CD14-positive monocyte (primary cell): ENCODE measurements at regions not wholly inside any gene's neighbourhood (a gene's known extent, or its start where the extent isn't known, plus 50 kb on each side); places are given as distances from the start of the nearest gene placed in this dataset.
A peak's percentile ranks its signal among the peaks of the same experiment; 100 is the strongest.

Experiments used
- DNase-seq, 3 donors: peaks; one replicate each; pipeline ENCODE4 v3.0.0-alpha.2; 2011 to 2022
- H2AFZ ChIP-seq: 2 replicates; pipeline ENCODE4 v1.6.0; 2012; ENCODE audit warnings: mild to moderate bottlenecking, low read depth, low read length, inconsistent platforms; ENCODE audit not compliant: insufficient read depth, poor library complexity, severe bottlenecking
- H3K27ac ChIP-seq, 2 donors: 1 replicate in 1 of 2; 2 replicates in 1 of 2; pipeline ENCODE4 v1.5.1; 2012 to 2013; ENCODE audit warnings: low read length in 2 of 2, control low read depth in 1 of 2, inconsistent platforms in 1 of 2, low read depth in 1 of 2, mild to moderate bottlenecking in 1 of 2
- H3K27me3 ChIP-seq, 2 donors: one replicate each; pipeline versions ENCODE4 v1.6.0 to v1.6.1; 2011 to 2013; ENCODE audit warnings: low read length in 2 of 2; ENCODE audit not compliant: control insufficient read depth in 2 of 2, insufficient read depth in 2 of 2
- H3K36me3 ChIP-seq, 2 donors: replicated peaks in 1 of 2; 1 replicate in 1 of 2; 2 replicates in 1 of 2; pipeline versions ENCODE4 v1.5.1 to v1.6.1; 2012 to 2013; ENCODE audit warnings: low read length in 2 of 2, control low read depth in 1 of 2, inconsistent platforms in 1 of 2, mild to moderate bottlenecking in 1 of 2; ENCODE audit not compliant: insufficient read depth in 2 of 2, control insufficient read depth in 1 of 2
- H3K4me1 ChIP-seq, 2 donors: 1 replicate in 1 of 2; 2 replicates in 1 of 2; pipeline versions ENCODE4 v1.5.1 to v1.6.1; 2012 to 2013; ENCODE audit warnings: low read length in 2 of 2, control low read depth in 1 of 2, inconsistent platforms in 1 of 2, mild to moderate bottlenecking in 1 of 2, moderate library complexity in 1 of 2; ENCODE audit not compliant: insufficient read depth in 2 of 2, control insufficient read depth in 1 of 2
- H3K4me2 ChIP-seq: replicated peaks from 2 replicates; pipeline ENCODE3; 2012; ENCODE audit warnings: low read length, moderate library complexity, mild to moderate bottlenecking; ENCODE audit not compliant: poor library complexity, severe bottlenecking; ENCODE audit errors: extremely low read depth
- H3K4me3 ChIP-seq, 3 experiments: fragments of 200-600 bp in 1 of 3; sonication (generic) in 1 of 3; replicated peaks in 1 of 3; 1 replicate in 2 of 3; 2 replicates in 1 of 3; pipeline ENCODE4 v1.5.1; 2011 to 2013; ENCODE audit warnings: low read length in 3 of 3, mild to moderate bottlenecking in 3 of 3, control low read depth in 2 of 3, low read depth in 2 of 3, inconsistent platforms in 1 of 3, moderate library complexity in 1 of 3
- H3K79me2 ChIP-seq: 2 replicates; pipeline ENCODE4 v1.6.0; 2012; ENCODE audit warnings: mild to moderate bottlenecking, control low read depth, inconsistent platforms, low read length, moderate library complexity; ENCODE audit not compliant: insufficient read depth
- H3K9ac ChIP-seq: 2 replicates; pipeline ENCODE4 v1.6.0; 2017; ENCODE audit warnings: low read length, mild to moderate bottlenecking; ENCODE audit not compliant: insufficient read depth, poor library complexity, severe bottlenecking
- H3K9me3 ChIP-seq, 2 donors: replicated peaks in 1 of 2; 1 replicate in 1 of 2; 2 replicates in 1 of 2; pipeline versions ENCODE4 v1.5.1 to v1.6.1; 2012 to 2013; ENCODE audit warnings: low read length in 2 of 2, control low read depth in 1 of 2; ENCODE audit not compliant: control insufficient read depth in 1 of 2, insufficient read depth in 1 of 2
- H4K20me1 ChIP-seq: 2 replicates; pipeline ENCODE4 v1.6.0; 2012; ENCODE audit warnings: mild to moderate bottlenecking, low read length, control low read depth, moderate library complexity; ENCODE audit not compliant: insufficient read depth
- H3K27ac Mint-ChIP-seq, 7 donors: one replicate each; pipeline ENCODE4 v1.8.0; 2020; ENCODE audit warnings: mild to moderate bottlenecking in 7 of 7, mixed read lengths in 7 of 7, moderate library complexity in 6 of 7, inconsistent platforms in 2 of 7
- H3K27me3 Mint-ChIP-seq, 3 donors: one replicate each; pipeline ENCODE4 v1.8.0; 2021 to 2022; ENCODE audit warnings: low read depth in 3 of 3, mild to moderate bottlenecking in 3 of 3, mixed read lengths in 3 of 3, moderate library complexity in 3 of 3, inconsistent platforms in 1 of 3
- H3K36me3 Mint-ChIP-seq, 2 donors: one replicate each; pipeline ENCODE4 v1.8.0; 2020; ENCODE audit warnings: mixed read lengths in 2 of 2, inconsistent platforms in 1 of 2, mild to moderate bottlenecking in 1 of 2
- H3K4me1 Mint-ChIP-seq: one replicate; pipeline ENCODE4 v1.8.0; 2020; ENCODE audit warnings: mild to moderate bottlenecking, mixed read lengths
- H3K4me3 Mint-ChIP-seq, 2 donors: one replicate each; pipeline ENCODE4 v1.8.0; 2020; ENCODE audit warnings: mild to moderate bottlenecking in 2 of 2, mixed read lengths in 2 of 2, moderate library complexity in 1 of 2
- H3K9me3 Mint-ChIP-seq, 7 donors: one replicate each; pipeline ENCODE4 v1.8.0; 2020 to 2022; ENCODE audit warnings: mixed read lengths in 7 of 7, mild to moderate bottlenecking in 6 of 7, moderate library complexity in 6 of 7, inconsistent platforms in 2 of 7
- CTCF ChIP-seq: fragments of 200-600 bp; IDR thresholded peaks from one replicate; pipeline ENCODE4 v1.8.0; 2022; ENCODE audit warnings: antibody characterized with exemption, mild to moderate bottlenecking
- WGBS: methylation state at CpG from one replicate; pipeline ENCODE4 v1.1.5; 2013; ENCODE audit warnings: missing lambda C conversion rate; ENCODE audit not compliant: insufficient coverage; 5-methylcytosine and 5-hydroxymethylcytosine counted together
- intact Hi-C, 2 donors: fragments of 100-400 bp; cut with micrococcal nuclease; formaldehyde crosslinking; loops; one replicate each; pipeline versions ENCODE4 v1.15.0 to v1.15.1; 2023

- Mint-ChIP-seq H3K27ac (no peak overlapping the region), H3K4me1 (peaks cover 26% of the 10 kb centered on the region), H3K9me3 (peaks cover 0 to 10% (median 0%) of the 10 kb centered on the region in 7 donors), H3K36me3 (peaks cover 4 to 7% of the 10 kb centered on the region in 2 donors), H3K4me3 (peak overlapping the region in 1 of 2 donors; percentile 42), H3K27me3 (peaks cover 14 to 49% (median 38%) of the 10 kb centered on the region in 3 donors)
- Histone ChIP-seq H3K4me2 (no peak overlapping the region), H3K79me2 (no peaks in the 10 kb centered on the region), H2AFZ (no peak overlapping the region), H3K4me1 (peaks cover 30 to 32% of the 10 kb centered on the region in 2 donors), H3K36me3 (no peaks in the 10 kb centered on the region), H3K4me3 (no peak overlapping the region), H3K9ac (no peak overlapping the region), H3K9me3 (no peaks in the 10 kb centered on the region), H4K20me1 (no peaks in the 10 kb centered on the region), H3K27ac (no peak overlapping the region), H3K27me3 (peaks cover 8 to 9% of the 10 kb centered on the region in 2 donors)
- no peak for DNase-seq
- TF ChIP-seq CTCF = no peak
- WGBS = 100% methylated on average over 1 of the region's 3 CpGs
- intact Hi-C loops = no loop called here
Observed at GRCh38 chrX:40164751-40165150, 67.0 kb upstream of the BCOR start.

GRCh38 chrX:40158036-40158706 is 60.4 kb upstream of the BCOR start:
- H3K4me3 Mint-ChIP-seq = peak overlapping the region; percentile 72 to 82
- H3K4me1 Mint-ChIP-seq = peaks cover 20% of the 10 kb centered on the region
- Histone ChIP-seq H3K79me2 (no peaks in the 10 kb centered on the region), H3K27ac (peak overlapping the region in 1 of 2 donors; percentile 41), H3K4me1 (peaks cover 31 to 52% of the 10 kb centered on the region in 2 donors), H3K9ac (peak overlapping the region; percentile 36), H4K20me1 (no peaks in the 10 kb centered on the region), H3K27me3 (peaks cover 0 to 7% of the 10 kb centered on the region in 2 donors), H3K4me3 (peak overlapping the region; percentile 39 to 73 (median 41)), H3K9me3 (no peaks in the 10 kb centered on the region), H3K36me3 (no peaks in the 10 kb centered on the region), H3K4me2 (peak overlapping the region; percentile 76), H2AFZ (peak overlapping the region; percentile 82)
- H3K9me3 Mint-ChIP-seq = peaks cover 0 to 28% (median 7%) of the 10 kb centered on the region in 7 donors
- H3K36me3 Mint-ChIP-seq = no peaks in the 10 kb centered on the region
- peak overlapping the region in 1 of 7 donors; percentile 50 for H3K27ac Mint-ChIP-seq
- intact Hi-C loops = loop anchor here in 1 of 2 donors (5.0 kb wide), 2 partner anchors 61 to 146 kb away; partner anchors contain the start of gene BCOR
- peak in 1 of 3 donors; percentile 39 for DNase-seq
- peak; percentile 56 for TF ChIP-seq CTCF
- WGBS = under 1% methylated on average over 37 of the region's 68 CpGs
- peaks cover 0 to 65% (median 11%) of the 10 kb centered on the region in 3 donors for H3K27me3 Mint-ChIP-seq
